OCI-M1 (cell line): ENCODE measurements at regions not wholly inside any gene's neighbourhood (a gene's known extent, or its start where the extent isn't known, plus 50 kb on each side); places are given as distances from the start of the nearest gene placed in this dataset.

Experiments
- DNase-seq: peaks from one replicate; lab custom pipeline; 2025; lab: John Stamatoyannopoulos, UW

DNA sequence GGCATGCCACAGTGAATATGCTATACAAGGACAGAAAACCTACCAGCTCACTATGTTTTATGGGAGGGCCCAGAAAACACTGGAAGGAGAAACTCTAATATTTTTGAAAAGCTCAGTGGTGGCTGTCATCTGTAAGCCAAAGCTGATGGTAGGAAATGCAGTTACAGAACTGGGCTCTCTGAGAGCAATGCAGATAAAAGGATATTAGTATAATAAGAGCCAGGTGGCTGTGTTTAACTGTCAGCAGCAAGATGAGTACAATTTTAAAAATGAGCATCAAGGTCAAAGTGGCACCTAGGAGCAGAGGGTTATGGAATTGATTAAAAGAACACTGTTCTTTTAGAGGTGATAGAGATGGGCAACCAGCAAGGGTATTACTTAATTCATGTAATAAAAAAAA, 345.0 kb downstream of the NDFIP2 start:
- no peak for DNase-seq

DNA sequence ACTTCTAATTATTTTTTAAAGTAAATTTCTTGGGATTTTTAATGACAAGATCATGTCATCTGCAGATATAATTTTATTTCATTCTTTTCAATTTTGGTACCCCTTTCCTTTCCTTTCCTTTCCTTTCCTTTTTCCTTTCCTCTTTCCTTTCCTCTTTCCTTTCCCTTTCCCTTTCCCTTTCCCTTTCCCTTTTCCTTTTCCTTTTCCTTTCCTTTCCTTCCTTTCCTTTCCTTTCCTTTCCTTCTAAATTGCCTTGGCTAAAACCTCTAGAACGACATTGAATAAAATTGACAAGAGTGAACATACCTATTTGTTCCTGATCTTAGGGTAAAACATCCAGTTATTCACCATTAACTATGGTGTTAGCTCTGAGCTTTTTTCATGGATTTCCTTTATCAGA, 334.1 kb downstream of the NDFIP2 start:
- DNase-seq = no peak

DNA sequence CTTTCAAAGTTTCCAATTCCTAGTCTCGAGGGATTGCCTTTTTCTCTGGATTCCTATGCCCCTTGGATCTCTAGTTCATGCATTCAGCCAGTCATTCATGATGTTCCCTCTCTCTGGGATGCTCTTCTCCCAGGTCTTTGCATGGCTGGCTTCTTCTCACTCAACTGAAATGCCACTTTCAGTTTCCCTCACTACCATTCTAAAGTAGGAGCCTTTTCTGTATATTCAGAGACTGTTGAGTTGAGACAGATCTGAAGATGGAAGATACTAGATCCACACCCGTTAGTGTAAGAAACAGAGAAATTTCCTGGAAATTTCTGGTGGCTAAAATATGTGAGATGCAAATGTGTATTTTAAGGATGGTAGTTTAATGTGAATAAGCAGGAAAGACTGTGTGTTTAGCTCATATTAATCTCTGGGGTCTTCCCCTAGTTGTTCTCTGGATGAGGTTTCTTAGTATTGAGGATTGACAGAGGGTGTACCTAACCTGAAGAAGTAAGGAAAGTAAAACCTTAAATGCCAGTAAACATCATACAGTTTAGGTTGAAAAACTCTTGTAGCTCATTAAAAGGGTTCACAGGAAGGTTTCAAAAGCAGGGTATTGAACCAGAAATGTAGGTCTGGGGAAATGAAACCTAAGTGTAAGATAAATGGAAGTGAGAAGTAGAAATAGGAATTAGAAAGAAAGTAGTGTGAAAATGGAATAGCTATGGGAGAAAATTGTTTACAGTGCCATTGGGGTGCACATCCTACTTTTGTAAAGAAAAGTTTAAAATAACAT, 331.3 kb downstream of the NDFIP2 start:
- DNase-seq = peak; percentile 59

DNA sequence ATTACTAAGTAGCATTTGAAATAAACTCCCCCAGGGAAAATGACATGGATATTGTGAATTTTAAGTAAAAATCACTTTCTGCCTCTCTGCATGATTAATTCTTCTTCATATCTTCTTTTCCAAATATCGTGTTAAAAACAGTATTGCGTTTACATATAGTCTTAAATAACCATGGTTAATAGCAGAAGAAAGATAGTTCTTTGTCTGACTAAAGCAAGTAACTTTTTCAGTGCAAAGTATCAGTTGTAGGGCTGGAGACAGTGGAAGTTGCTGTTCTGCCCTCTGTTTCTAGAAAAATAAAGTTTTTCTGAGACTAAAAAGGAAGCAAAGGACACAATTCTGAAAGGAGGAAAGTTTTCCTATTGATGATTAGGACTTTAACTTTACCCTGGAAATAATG, 330.2 kb downstream of the NDFIP2 start:
- DNase-seq = no peak

DNA sequence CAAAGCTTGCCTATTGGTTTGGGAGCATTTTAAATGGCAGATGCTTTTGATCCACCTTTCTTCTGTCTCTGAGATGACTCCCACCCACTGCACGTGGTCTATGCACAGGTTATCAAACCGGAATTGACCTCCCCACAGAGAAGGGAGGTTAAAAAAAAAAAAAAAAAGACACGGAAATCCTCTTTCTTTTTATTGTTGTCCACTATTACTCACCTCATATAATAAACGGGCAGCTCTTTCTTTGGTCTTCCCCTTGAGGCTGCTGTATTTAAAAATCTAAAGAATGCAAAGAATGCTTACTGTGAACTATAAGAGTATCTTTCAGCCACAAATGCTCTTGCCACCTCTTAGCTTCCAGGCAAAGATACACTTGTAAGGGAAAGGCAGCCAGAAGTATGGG, 329.7 kb downstream of the NDFIP2 start:
- DNase-seq = no peak

DNA sequence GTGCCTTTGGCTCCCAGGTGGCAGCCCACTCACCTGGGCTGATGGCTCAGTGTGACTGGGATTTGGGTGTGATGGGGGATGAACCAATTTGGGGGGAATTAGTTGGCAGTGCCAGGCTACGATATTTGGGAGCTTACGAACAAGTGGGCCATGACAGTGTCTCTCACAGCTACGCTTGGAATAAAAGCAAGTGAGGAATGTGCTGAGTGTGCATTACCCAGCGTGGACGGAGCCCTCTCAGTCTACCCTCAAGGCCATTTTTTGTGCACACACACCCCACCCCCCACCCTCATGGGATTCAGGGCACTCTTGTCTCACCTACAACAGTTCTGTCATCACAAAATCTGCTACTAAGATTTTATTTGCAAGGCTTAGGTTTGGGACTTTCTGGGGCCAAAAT, 329.1 kb downstream of the NDFIP2 start:
- no peak for DNase-seq

DNA sequence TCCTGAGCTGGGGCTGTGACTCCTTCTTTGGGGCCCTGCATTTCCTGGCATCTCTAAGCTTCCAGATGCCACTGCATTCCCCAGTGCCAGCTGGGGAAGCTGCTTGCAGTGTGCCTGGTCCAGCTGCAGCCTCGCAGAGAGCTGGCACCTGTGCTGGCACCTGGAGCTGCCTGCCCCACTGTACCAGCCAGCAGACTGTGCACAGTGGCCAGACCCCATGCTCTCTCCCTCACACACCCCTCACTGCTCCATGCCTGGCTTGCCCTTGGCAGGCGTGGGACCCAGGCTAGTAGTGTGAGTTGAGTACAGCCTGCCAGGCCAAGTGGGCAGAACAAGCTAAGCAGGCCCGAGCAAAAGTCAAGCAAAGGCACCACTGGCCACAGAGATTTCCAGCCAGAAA, 327.5 kb downstream of the NDFIP2 start:
- DNase-seq = no peak

DNA sequence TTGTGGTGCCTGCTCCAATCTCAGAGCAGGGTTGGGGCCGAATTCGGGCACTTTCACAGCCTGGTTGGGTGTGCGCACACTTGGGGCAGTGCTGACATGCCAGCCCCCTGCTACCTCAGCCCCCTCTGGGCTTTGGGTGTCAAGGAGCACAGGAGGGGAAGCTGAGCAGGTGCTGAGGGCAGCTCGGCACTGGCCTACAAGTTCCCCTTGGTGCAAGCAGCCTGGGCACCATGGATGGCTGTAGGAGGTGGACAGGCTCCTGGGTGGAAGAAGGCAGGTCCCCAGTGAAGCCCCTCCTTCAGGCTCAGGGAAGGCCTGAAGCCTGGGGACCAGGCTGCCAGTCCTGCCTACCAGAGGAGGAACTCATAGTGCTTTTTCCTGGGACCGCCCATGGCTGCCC, 326.6 kb downstream of the NDFIP2 start:
- no peak for DNase-seq

DNA sequence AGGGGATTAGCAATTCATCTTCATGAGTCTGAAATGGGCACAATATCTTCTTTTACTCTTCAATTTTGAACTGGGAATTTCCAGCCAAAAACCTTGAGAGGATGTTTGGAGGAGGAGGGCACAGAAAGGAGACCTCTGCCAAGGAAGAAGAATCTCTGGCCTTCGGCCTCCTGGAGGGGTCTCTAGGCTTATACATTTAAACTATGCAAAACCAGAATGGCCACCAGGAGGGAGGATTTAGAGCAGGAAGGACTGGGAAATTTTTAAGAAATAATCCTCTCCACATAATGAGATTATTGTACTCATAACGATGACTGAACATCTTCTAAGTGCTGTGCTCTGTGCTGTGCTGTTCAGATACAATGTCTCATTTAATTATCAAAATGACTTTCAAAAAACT, 325.9 kb downstream of the NDFIP2 start:
- DNase-seq = no peak

DNA sequence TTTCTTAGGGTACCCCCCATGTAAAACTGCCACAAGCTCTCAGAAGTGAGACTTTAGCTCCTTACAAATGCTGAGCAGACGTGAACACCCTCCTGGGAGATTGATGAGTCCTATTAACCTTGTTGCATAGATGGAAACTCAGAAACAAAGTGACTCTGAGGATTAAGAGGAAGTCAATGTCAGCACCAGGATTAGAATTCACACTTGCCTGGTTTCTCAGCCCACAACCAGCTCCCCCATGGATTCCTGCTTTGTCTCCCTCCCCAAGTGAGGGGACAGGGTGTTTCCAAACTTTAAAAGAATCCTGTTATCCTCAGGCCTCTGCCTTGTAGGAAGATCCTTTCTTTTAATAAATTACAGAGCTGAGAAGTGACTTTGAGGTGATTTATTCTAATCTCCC, 324.4 kb downstream of the NDFIP2 start:
- DNase-seq = no peak

DNA sequence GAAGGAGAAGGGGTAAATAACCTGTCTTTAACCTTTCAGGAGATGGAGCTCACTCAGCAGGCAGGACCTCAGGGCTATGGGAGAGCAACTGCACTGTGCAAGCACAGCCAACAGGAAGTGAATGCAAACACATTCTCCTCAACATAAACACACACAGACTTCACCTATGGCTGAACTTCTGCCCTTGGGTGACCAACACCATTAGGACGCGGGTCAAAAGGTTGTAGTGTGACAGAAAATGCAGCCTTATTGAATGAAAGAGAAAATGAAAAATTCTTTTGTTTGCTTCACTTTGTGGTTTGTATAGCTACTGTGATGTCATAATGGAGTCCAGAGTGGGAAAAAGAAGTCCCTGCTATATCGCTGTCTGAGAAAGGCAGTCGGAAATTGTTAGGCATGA, 323.0 kb downstream of the NDFIP2 start:
- DNase-seq = no peak

DNA sequence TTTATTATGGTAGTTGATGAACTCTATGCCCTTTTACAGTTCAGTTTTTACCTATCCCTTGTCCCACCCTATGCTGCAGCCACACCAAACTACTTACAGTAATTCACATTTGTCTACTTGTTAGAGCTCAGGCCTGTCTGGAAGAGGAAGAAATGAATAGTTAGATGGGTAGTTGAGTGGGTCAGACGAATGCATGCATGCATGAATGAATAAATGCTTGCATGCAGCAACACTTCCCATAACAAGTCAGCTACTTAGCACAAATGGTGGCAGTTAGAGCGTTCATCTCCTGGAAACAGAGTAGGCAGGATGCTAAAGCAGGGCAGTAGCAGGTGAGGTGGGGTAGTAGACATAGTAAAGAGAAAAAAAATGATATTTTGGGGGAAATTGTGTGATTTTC, 322.3 kb downstream of the NDFIP2 start:
- DNase-seq = no peak

DNA sequence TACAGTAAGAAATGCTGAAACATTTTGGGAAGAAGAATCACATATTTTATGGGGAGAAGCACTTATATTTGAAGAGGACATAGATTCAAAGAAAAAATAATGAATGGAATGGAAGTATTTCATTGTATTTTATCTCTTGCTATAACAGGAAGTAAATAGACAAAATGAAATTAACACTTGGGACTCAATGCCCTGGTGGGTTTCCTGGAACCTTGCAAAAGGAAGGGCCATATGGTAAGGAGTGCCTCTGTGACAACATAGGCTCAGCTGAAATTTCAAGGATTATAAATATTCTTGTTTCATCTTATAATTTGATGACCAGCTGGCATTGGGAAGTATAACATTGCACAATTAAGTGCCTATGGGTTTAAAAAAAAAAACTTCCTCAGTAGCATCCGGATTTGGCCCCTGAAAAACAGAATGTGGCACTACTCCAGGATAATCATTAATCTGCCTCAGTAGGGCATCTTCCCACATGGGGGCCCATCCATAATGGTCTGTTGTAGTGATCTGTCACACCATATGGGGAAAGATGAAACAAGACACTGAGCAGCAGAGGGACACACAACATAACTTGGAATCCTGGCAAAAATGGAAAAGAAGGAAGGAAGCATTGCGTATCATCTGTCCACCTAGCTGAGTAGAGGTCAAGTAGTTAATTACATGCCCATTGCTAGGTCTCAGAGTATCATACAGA, 321.6 kb downstream of the NDFIP2 start:
- DNase-seq = no peak

DNA sequence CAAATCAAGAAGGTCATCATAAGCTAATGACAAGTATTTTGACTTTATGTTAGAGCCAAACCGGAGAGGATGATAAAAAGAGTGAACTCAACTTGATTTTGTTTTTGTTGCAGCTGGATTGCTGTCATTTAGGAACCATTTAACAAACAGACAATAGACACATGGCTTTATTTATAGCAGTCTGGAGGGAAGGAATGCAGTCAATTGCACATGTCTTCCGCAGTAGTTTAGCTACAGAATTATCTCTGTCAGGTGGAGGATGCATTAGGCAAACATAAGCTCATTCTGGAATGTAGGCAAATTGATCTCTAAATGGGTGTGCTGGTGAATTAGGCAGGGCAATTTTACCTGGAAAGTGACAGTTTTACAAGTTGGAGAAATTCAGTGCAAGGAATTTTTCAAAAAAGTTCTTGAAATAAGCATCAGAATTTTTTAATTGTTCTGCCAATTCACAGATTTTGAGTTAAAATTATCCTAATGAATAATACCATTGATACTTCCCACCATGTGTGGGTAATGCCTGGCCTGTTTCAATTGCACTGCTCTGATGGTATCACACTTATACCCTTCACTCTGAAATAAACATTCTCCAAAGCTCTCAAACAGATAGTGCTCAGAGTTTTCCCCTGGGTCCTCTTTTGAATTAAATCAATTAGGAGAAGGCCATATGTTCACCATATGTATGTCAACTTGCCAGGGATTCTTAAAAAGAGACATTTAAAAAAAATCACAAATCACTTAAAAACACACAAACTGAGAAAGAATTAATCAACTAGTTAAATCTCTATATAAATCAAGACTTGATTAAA, 318.3 kb downstream of the NDFIP2 start:
- no peak for DNase-seq

DNA sequence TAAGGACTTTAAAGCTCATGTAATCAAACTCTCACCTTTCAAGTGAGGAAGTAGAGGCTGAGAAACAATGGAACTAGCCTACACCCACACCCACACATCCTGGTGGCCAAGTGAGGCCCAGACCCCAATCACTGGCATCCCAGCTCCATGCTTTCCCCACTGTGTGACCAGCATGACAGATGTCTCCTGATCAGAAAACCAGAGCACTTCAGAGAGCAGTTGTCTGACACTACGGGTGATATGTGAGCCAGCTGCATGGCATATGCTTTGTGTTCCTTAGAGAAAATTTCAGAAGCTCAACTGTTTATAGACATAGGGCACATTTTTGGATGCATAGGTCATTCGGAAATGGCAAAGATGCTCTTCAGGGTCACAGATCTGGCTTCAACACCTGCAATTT, 315.2 kb downstream of the NDFIP2 start:
- no peak for DNase-seq

DNA sequence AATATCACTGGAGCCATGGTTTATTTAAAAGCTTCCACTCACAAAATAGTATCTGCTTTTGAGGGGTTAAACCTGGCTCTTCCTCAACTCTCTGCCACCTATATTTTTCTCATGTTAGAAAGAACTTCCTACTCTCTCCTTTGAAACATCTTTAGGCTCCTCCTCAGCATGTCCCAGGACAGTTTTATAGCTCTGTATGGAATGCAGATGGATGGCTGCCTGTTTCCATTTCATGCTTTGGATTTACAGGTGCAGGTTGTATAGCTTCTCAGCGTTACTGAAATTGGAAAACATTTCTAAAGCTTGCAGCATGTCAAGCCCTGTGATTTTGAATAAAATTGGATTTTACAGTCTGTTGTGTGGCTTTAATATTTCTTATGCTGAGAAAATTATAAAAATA, 314.0 kb downstream of the NDFIP2 start:
- DNase-seq = no peak

DNA sequence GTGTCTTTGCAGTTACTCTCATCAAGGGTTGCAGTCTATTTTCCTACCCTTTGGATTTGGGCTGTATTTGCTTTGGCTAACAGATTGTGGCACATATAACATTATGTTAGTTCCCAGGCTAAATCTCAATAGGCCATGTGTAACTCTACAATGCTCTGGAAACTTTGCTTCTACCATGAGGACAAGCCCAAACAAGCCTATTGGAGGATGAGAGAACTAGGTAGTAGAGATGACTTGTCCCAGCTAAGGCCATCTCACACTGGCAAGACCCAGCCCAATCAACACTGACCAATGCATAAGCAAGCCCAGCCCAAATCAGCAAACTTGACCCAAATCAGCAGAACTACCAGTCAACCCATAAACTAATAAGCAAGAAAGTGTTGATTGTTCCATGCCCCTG, 311.8 kb downstream of the NDFIP2 start:
- no peak for DNase-seq

DNA sequence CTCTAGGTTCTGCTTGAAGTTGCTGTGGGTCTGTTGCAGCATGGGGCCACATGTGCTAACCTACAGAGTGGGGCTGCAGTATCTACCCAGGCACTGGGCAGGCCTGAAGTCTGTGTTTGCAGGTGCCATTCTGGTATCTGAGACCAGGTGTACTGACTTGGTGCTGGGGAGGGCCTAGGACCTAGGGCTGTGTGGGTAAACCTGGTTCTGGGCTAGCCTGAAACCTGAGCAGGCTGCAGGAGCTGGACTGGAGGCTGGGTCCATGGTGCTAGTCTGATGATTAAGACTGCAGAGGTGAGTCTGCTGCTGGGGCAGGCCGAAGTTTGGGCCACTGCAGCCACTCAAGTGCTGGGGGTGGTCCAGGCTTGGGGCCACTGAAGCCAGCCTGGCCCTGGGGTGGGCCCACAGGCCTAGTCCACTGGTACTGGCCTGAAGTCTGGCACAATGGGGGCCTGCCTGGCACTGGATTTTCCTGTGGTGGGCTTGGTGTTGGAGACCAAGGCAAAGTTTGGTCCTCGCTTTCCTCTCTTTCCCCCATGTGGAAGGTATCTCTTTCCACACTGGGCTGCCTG, 310.6 kb downstream of the NDFIP2 start:
- DNase-seq = no peak

DNA sequence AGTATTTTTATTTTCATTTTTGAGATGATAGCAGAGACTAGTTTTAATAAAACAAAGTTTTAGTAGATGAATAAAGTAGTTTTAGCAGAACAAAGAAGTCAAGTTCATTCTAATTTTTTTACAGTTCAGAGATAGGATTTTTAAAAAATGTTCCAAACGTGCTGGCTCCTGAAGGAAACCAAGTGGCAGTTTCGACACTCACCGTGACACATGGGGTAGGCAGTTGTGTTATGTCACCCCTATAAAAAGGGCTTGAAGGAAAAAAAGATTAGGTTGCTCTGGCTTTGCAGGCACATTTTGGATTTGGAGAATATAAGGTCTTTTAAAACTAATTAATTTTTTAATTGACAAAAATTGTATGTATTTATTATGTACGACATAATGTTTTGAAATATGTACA, 305.2 kb downstream of the NDFIP2 start:
- no peak for DNase-seq

DNA sequence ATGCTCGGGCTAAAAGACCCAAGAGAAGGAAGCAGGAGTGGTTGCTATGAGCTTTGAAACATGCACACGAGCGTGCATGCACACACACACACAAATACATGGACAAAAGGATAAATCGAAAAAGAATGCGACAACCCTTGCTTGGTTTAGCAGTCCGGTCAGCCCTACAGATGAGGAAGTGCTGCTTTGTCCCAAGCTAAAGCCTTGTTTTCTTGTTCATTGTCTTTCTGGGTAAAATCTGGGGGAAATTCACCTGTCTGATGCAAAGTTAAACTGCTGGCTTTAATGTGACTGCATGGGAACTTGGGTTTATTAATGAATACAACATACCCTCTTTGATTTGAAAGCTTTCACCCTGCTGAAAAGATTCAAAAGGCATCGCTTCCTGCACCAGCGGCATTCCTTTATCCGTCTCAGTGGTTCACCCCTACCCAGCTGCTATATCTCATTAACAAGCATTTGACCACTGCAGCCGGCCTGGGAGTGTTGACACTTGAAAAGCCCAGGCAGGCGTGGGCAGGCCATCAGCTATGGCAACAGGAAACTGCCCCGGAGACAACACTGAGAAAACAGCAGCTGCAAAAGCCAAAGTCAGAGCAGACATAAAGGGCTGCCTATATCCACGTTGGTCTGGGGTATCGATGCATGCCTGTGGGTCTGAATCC, 301.7 kb downstream of the NDFIP2 start:
- no peak for DNase-seq

DNA sequence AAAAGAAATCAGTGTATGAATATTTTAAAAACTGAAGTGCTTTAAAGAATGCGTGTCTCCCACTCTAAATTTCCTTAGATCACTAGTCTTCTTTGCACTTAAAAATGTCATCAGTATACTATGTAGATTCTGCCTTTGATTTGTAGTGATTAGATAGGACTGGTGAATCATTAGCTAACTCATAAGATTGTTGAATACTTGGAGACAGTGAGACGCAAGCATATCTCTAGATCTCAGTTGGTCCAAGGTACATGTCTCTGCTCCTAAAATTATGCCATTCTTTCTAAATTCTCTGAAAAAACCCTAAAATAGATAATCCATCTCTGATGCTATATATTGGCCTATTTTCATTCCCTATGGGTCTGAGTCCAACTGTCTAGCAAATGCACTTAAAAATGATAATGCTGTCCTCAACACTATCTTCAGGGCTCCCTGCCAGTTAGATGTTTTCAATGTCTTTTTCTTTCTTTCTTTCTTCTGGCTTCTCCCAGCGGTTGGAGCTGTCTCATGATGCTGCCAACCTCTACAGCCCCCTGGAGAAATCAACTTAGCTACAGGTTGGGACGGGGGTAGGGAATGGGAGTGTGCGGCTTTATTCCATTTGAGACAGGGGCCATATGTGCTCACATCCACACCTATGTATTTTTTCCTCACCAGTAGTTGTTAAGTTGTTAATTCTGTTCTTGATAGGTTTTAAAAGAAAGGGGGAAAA, 301.0 kb downstream of the NDFIP2 start:
- DNase-seq = no peak
